GM06990 (cell line): ENCODE measurements at regions not wholly inside any gene's neighbourhood (a gene's known extent, or its start where the extent isn't known, plus 50 kb on each side); places are given as distances from the start of the nearest gene placed in this dataset.
A peak's percentile ranks its signal among the peaks of the same experiment; 100 is the strongest.
"Not testable (repeated sequence)": the region's sequence is repeated elsewhere in the genome, so short reads cannot be mapped to it uniquely, and the experiment has no call there.

Experiments used
- DNase-seq: peaks from one replicate; pipeline ENCODE4 v3.0.0-alpha.2; 2011; ENCODE audit not compliant: insufficient read length; ENCODE audit errors: extremely low read depth
- H3K27me3 ChIP-seq: replicated peaks from 2 replicates; pipeline ENCODE4 v1.6.0; 2011; ENCODE audit warnings: low read length; ENCODE audit not compliant: control insufficient read depth, insufficient read depth
- H3K36me3 ChIP-seq: 2 replicates; pipeline ENCODE4 v1.5.1; 2011; ENCODE audit warnings: low read length; ENCODE audit not compliant: control insufficient read depth, insufficient read depth
- H3K4me3 ChIP-seq: replicated peaks from 2 replicates; pipeline ENCODE4 v1.5.1; 2011; ENCODE audit warnings: low read depth, mild to moderate bottlenecking, control low read depth, low read length
- CTCF ChIP-seq: IDR thresholded peaks from 2 replicates; pipeline ENCODE4 v1.5.1; 2011; ENCODE audit warnings: low read length, control low read depth, mild to moderate bottlenecking, inconsistent platforms; ENCODE audit not compliant: insufficient read depth, poor library complexity, severe bottlenecking

- Histone ChIP-seq H3K36me3 (no peaks in the 10 kb centered on the region), H3K4me3 (no peak overlapping the region), H3K27me3 (no peaks in the 10 kb centered on the region)
- no peak for TF ChIP-seq CTCF
- no peak for DNase-seq
Measured at GRCh38 chr9:87370049-87370685, 127.5 kb upstream of the DAPK1 start.

GRCh38 chr9:87371795-87372355, 125.8 kb upstream of the DAPK1 start:
- H3K36me3 ChIP-seq = no peaks in the 10 kb centered on the region
- H3K4me3 ChIP-seq = no peak overlapping the region
- no peaks in the 10 kb centered on the region for H3K27me3 ChIP-seq
- DNase-seq = no peak
- TF ChIP-seq CTCF = no peak

- no peak for DNase-seq
- TF ChIP-seq CTCF = no peak
- no peak overlapping the region for H3K4me3 ChIP-seq
- no peaks in the 10 kb centered on the region for H3K36me3 ChIP-seq
- no peaks in the 10 kb centered on the region for H3K27me3 ChIP-seq
Measured at GRCh38 chr9:87372356-87372851, 125.3 kb upstream of the DAPK1 start.

- TF ChIP-seq CTCF = peak; percentile 23
- not testable (repeated sequence) for H3K4me3 ChIP-seq, H3K27me3 ChIP-seq, H3K36me3 ChIP-seq
- peak; percentile 19 for DNase-seq
Measured at GRCh38 chr9:87374023-87374919, 123.4 kb upstream of the DAPK1 start.

- DNase-seq = no peak
- no peak for TF ChIP-seq CTCF
- Histone ChIP-seq H3K27me3 (no peaks in the 10 kb centered on the region), H3K36me3 (no peaks in the 10 kb centered on the region), H3K4me3 (no peak overlapping the region)
Measured at GRCh38 chr9:87375397-87376073, 122.1 kb upstream of the DAPK1 start.
